Testis (tissue), 2 donors: ENCODE measurements at regions not wholly inside any gene's neighbourhood (a gene's known extent, or its start where the extent isn't known, plus 50 kb on each side); places are given as distances from the start of the nearest gene placed in this dataset.

Source experiments
- POLR2A ChIP-seq: fragments of 450-650 bp; IDR thresholded peaks from one replicate; pipeline ENCODE4 v1.6.1; 2017; ENCODE audit warnings: antibody characterized with exemption, mild to moderate bottlenecking, moderate library complexity
- TF ChIP-seq, protein P1 (sequence below), 3 experiments: fragments of 450-650 bp in 2 of 3; fragments of 200-600 bp in 1 of 3; sonication (generic) in 1 of 3; IDR thresholded peaks; one replicate each; pipeline ENCODE4 v1.5.1; 2016 to 2019; ENCODE audit warnings: antibody characterized with exemption in 3 of 3, mild to moderate bottlenecking in 2 of 3, moderate library complexity in 1 of 3

GRCh38 chr21:17105932-17106331 lies 406.9 kb upstream of the CXADR start:
- TF ChIP-seq, protein P1, sequence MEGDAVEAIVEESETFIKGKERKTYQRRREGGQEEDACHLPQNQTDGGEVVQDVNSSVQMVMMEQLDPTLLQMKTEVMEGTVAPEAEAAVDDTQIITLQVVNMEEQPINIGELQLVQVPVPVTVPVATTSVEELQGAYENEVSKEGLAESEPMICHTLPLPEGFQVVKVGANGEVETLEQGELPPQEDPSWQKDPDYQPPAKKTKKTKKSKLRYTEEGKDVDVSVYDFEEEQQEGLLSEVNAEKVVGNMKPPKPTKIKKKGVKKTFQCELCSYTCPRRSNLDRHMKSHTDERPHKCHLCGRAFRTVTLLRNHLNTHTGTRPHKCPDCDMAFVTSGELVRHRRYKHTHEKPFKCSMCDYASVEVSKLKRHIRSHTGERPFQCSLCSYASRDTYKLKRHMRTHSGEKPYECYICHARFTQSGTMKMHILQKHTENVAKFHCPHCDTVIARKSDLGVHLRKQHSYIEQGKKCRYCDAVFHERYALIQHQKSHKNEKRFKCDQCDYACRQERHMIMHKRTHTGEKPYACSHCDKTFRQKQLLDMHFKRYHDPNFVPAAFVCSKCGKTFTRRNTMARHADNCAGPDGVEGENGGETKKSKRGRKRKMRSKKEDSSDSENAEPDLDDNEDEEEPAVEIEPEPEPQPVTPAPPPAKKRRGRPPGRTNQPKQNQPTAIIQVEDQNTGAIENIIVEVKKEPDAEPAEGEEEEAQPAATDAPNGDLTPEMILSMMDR (IDR thresholded peaks at IDR 0.05) = no peak
- no peak for TF ChIP-seq POLR2A
